Mucosa of rectum (tissue), 2 donors: ENCODE measurements at regions not wholly inside any gene's neighbourhood (a gene's known extent, or its start where the extent isn't known, plus 50 kb on each side); places are given as distances from the start of the nearest gene placed in this dataset.

ENCODE experiments used
- H3K27ac ChIP-seq, 2 donors: one replicate each; pipeline ENCODE4 v1.7.0; 2013; ENCODE audit warnings: inconsistent platforms in 2 of 2, low read depth in 2 of 2, low read length in 2 of 2
- H3K27me3 ChIP-seq, 2 donors: one replicate each; pipeline ENCODE4 v1.7.0; 2013; ENCODE audit warnings: low read length in 2 of 2; ENCODE audit not compliant: control insufficient read depth in 2 of 2, insufficient read depth in 2 of 2
- H3K36me3 ChIP-seq, 2 donors: one replicate each; pipeline ENCODE4 v1.7.0; 2013; ENCODE audit warnings: low read length in 2 of 2; ENCODE audit not compliant: control insufficient read depth in 2 of 2, insufficient read depth in 2 of 2
- H3K4me1 ChIP-seq, 2 donors: one replicate each; pipeline ENCODE4 v1.7.0; 2013; ENCODE audit warnings: low read length in 2 of 2, mild to moderate bottlenecking in 1 of 2; ENCODE audit not compliant: control insufficient read depth in 2 of 2, insufficient read depth in 2 of 2
- H3K4me3 ChIP-seq, 2 donors: one replicate each; pipeline ENCODE4 v1.7.0; 2013; ENCODE audit warnings: low read length in 2 of 2
- H3K9ac ChIP-seq, 2 donors: one replicate each; pipeline ENCODE4 v1.7.0; 2013; ENCODE audit warnings: low read length in 2 of 2, low read depth in 1 of 2, mild to moderate bottlenecking in 1 of 2
- H3K9me3 ChIP-seq, 2 donors: one replicate each; pipeline ENCODE4 v1.7.0; 2013; ENCODE audit warnings: low read length in 2 of 2; ENCODE audit not compliant: control insufficient read depth in 2 of 2
- donor health status: healthy.
- donor health status: Normal muscosa, but diverticular disease.

- no peak overlapping the region for H3K9ac ChIP-seq
- no peaks in the 10 kb centered on the region for H3K36me3 ChIP-seq
- peaks cover 0 to 2% of the 10 kb centered on the region in 2 donors for H3K9me3 ChIP-seq
- no peaks in the 10 kb centered on the region for H3K4me1 ChIP-seq
- no peak overlapping the region for H3K27ac ChIP-seq
- no peak overlapping the region for H3K4me3 ChIP-seq
- no peaks in the 10 kb centered on the region for H3K27me3 ChIP-seq
These were observed 200.7 kb upstream of the SPTLC3 start for GRCh38 chr20:12808006-12808567.

DNA sequence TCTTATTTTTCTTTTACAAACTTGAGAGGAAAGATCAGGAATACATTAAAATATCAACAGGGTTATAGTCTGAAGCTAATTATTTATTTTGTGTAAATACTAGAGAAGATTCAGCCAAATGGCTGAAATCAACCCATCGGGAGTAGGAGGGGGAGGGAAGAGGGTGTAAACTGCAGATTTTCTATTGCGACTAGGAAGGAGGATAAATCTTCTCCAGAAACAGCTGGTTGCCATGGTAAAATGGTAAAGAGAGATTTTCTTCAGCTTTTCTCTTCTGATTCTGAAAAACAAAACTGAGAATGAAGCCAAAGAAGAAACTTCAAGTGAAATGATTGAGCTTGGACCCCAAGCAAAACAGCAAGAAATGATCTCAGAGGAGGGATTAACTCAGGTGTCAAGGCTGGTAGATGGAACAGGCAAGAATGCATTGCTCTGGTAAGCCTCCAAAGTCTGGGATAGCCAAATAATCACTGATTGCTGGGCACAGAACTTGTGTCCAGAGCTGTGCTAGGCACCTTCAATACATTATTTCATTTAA, 193.5 kb upstream of the SPTLC3 start:
- Histone ChIP-seq H3K4me1 (no peaks in the 10 kb centered on the region), H3K27ac (no peak overlapping the region), H3K9me3 (no peaks in the 10 kb centered on the region), H3K27me3 (no peaks in the 10 kb centered on the region), H3K9ac (no peak overlapping the region), H3K4me3 (no peak overlapping the region), H3K36me3 (no peaks in the 10 kb centered on the region)

- no peak overlapping the region for H3K9ac ChIP-seq
- H3K36me3 ChIP-seq: no peaks in the 10 kb centered on the region
- no peaks in the 10 kb centered on the region for H3K27me3 ChIP-seq
- H3K4me3 ChIP-seq: no peak overlapping the region
- H3K9me3 ChIP-seq: no peaks in the 10 kb centered on the region
- no peaks in the 10 kb centered on the region for H3K4me1 ChIP-seq
- no peak overlapping the region for H3K27ac ChIP-seq
These were observed 192.9 kb upstream of the SPTLC3 start for GRCh38 chr20:12815778-12816408.

- Histone ChIP-seq H3K4me1 (no peaks in the 10 kb centered on the region), H3K36me3 (no peaks in the 10 kb centered on the region), H3K4me3 (no peak overlapping the region), H3K9me3 (no peaks in the 10 kb centered on the region), H3K9ac (no peak overlapping the region), H3K27me3 (no peaks in the 10 kb centered on the region), H3K27ac (no peak overlapping the region)
These were observed 187.5 kb upstream of the SPTLC3 start for GRCh38 chr20:12821249-12821648.

- Histone ChIP-seq H3K4me3 (no peak overlapping the region), H3K36me3 (no peaks in the 10 kb centered on the region), H3K9me3 (no peaks in the 10 kb centered on the region), H3K9ac (no peak overlapping the region), H3K27me3 (no peaks in the 10 kb centered on the region), H3K27ac (no peak overlapping the region), H3K4me1 (no peaks in the 10 kb centered on the region)
These were observed 185.0 kb upstream of the SPTLC3 start for GRCh38 chr20:12823734-12824133.

- Histone ChIP-seq H3K9ac (no peak overlapping the region), H3K9me3 (no peaks in the 10 kb centered on the region), H3K27ac (no peak overlapping the region), H3K4me3 (no peak overlapping the region), H3K36me3 (no peaks in the 10 kb centered on the region), H3K4me1 (no peaks in the 10 kb centered on the region), H3K27me3 (no peaks in the 10 kb centered on the region)
These were observed 184.2 kb upstream of the SPTLC3 start for GRCh38 chr20:12824328-12825225.

- Histone ChIP-seq H3K27ac (no peak overlapping the region), H3K36me3 (no peaks in the 10 kb centered on the region), H3K4me1 (no peaks in the 10 kb centered on the region), H3K9ac (no peak overlapping the region), H3K9me3 (no peaks in the 10 kb centered on the region), H3K4me3 (no peak overlapping the region), H3K27me3 (no peaks in the 10 kb centered on the region)
These were observed 183.6 kb upstream of the SPTLC3 start for GRCh38 chr20:12825226-12825595.

- H3K36me3 ChIP-seq: no peaks in the 10 kb centered on the region
- H3K4me1 ChIP-seq: no peaks in the 10 kb centered on the region
- H3K4me3 ChIP-seq: no peak overlapping the region
These were observed 180.9 kb upstream of the SPTLC3 start for GRCh38 chr20:12827816-12828385.

DNA sequence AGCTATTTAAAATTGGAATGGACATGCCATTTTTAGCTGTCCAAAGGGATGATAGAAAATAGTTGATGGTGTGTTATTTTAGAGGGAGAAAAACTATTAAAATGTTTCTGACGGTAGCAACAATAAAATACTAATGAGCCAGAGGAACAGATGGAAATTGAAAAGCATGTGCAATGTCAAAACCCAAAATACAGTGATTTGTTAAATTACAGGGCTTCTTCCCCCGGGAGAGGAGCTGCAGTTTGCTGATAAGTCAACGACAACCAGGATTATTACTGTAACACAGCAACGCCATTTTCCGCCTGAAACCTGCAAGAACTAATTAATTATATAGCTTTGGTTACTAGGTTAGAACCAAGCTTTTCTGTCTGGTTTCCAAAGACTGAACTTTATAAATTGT, 179.6 kb upstream of the SPTLC3 start:
- no peak overlapping the region for H3K27ac ChIP-seq
- no peaks in the 10 kb centered on the region for H3K27me3 ChIP-seq
- H3K9ac ChIP-seq: no peak overlapping the region
- H3K4me1 ChIP-seq: no peaks in the 10 kb centered on the region
- H3K4me3 ChIP-seq: no peak overlapping the region
- H3K36me3 ChIP-seq: no peaks in the 10 kb centered on the region
- no peaks in the 10 kb centered on the region for H3K9me3 ChIP-seq

More at GRCh38 chr20:12827816-12828385, 180.9 kb upstream of the SPTLC3 start:
- no peak overlapping the region for H3K27ac ChIP-seq
- no peaks in the 10 kb centered on the region for H3K9me3 ChIP-seq
- no peak overlapping the region for H3K9ac ChIP-seq
- no peaks in the 10 kb centered on the region for H3K27me3 ChIP-seq

DNA sequence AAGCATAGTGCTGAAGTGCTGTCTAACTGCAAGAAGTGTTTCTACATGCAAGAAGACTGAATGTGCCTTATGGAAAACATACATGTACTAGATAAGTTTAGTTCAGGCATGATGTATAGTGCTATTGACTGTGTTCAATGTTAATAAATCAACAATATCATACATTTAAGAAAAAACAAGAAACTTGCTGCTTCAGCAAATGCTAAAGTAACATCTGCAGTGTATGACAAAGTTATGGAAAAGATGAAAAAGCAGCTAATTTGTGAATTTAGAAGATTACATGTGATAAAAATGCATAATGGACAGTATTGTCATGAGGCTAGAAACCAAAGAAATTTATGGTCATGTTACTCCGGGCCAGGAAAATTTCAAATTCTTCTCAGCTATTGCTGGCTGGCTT, 174.9 kb upstream of the SPTLC3 start:
- Histone ChIP-seq H3K4me1 (no peaks in the 10 kb centered on the region), H3K4me3 (no peak overlapping the region), H3K27ac (no peak overlapping the region), H3K27me3 (no peaks in the 10 kb centered on the region), H3K9me3 (no peaks in the 10 kb centered on the region), H3K9ac (no peak overlapping the region), H3K36me3 (no peaks in the 10 kb centered on the region)
